H9 (cell line): ENCODE measurements at regions not wholly inside any gene's neighbourhood (a gene's known extent, or its start where the extent isn't known, plus 50 kb on each side); places are given as distances from the start of the nearest gene placed in this dataset.

Experiments used
- DNase-seq: peaks from one replicate; pipeline ENCODE4 v3.0.0-alpha.2; 2017
- H2AFZ ChIP-seq: one replicate; pipeline ENCODE4 v1.6.1; 2013; ENCODE audit warnings: mild to moderate bottlenecking, low read length, control low read depth, moderate library complexity
- H2AK5ac ChIP-seq: 2 replicates; pipeline ENCODE4 v1.6.1; 2013; ENCODE audit warnings: low read length, control low read depth, mixed read lengths; ENCODE audit not compliant: insufficient read length
- H2BK120ac ChIP-seq: one replicate; pipeline ENCODE4 v1.6.1; 2013; ENCODE audit warnings: low read depth, mild to moderate bottlenecking, low read length, control low read depth, inconsistent platforms; ENCODE audit not compliant: poor library complexity, severe bottlenecking
- H2BK12ac ChIP-seq: 2 replicates; pipeline ENCODE4 v1.6.1; 2013; ENCODE audit warnings: low read length, control low read depth, mixed read lengths, low read depth; ENCODE audit not compliant: insufficient read length
- H2BK15ac ChIP-seq: 2 replicates; pipeline ENCODE4 v1.6.1; 2013; ENCODE audit warnings: low read depth, low read length, control low read depth
- H2BK20ac ChIP-seq: one replicate; pipeline ENCODE4 v1.6.1; 2013; ENCODE audit warnings: low read depth, mild to moderate bottlenecking, low read length, control low read depth, inconsistent platforms; ENCODE audit not compliant: poor library complexity, severe bottlenecking
- H2BK5ac ChIP-seq: 2 replicates; pipeline ENCODE4 v1.6.1; 2013; ENCODE audit warnings: low read length, control low read depth, mixed read lengths; ENCODE audit not compliant: insufficient read length
- H3K14ac ChIP-seq: 2 replicates; pipeline ENCODE4 v1.6.1; 2013; ENCODE audit warnings: low read length, control low read depth; ENCODE audit not compliant: insufficient read depth
- H3K18ac ChIP-seq: 2 replicates; pipeline ENCODE4 v1.6.1; 2013; ENCODE audit warnings: low read depth, mild to moderate bottlenecking, mixed read lengths, low read length, control low read depth; ENCODE audit not compliant: insufficient read length
- H3K23ac ChIP-seq: 2 replicates; pipeline ENCODE4 v1.6.1; 2013; ENCODE audit warnings: low read length, control low read depth, mixed read lengths, low read depth; ENCODE audit not compliant: insufficient read length
- H3K23me2 ChIP-seq: 2 replicates; pipeline ENCODE4 v1.6.1; 2013; ENCODE audit warnings: low read depth, mild to moderate bottlenecking, mixed read lengths, low read length, control low read depth; ENCODE audit not compliant: insufficient read length, poor library complexity, severe bottlenecking
- H3K27ac ChIP-seq: 2 replicates; pipeline ENCODE4 v1.5.1; 2013; ENCODE audit warnings: low read length, control low read depth, mixed read lengths, low read depth; ENCODE audit not compliant: insufficient read length
- H3K27me3 ChIP-seq: 2 replicates; pipeline ENCODE4 v1.6.1; 2013; ENCODE audit warnings: low read length, control low read depth, inconsistent platforms; ENCODE audit not compliant: insufficient read depth
- H3K4ac ChIP-seq: 2 replicates; pipeline ENCODE4 v1.6.1; 2013; ENCODE audit warnings: low read depth, mild to moderate bottlenecking, control low read depth, inconsistent platforms, low read length, moderate library complexity
- H3K4me1 ChIP-seq: 2 replicates; pipeline ENCODE4 v1.6.1; 2013; ENCODE audit warnings: low read length, control low read depth, inconsistent platforms; ENCODE audit not compliant: insufficient read depth
- H3K4me2 ChIP-seq: 2 replicates; pipeline ENCODE4 v1.6.1; 2013; ENCODE audit warnings: low read length, control low read depth, mixed read lengths; ENCODE audit not compliant: insufficient read length, insufficient read depth
- H3K56ac ChIP-seq: 2 replicates; pipeline ENCODE4 v1.6.1; 2013; ENCODE audit warnings: low read depth, mild to moderate bottlenecking, mixed read lengths, low read length, control low read depth; ENCODE audit not compliant: insufficient read length
- H3K79me1 ChIP-seq: 2 replicates; pipeline ENCODE4 v1.6.1; 2013; ENCODE audit warnings: low read depth, mild to moderate bottlenecking, moderate library complexity, low read length, control low read depth, inconsistent platforms; ENCODE audit not compliant: insufficient read depth, poor library complexity, severe bottlenecking
- H3K79me2 ChIP-seq: 2 replicates; pipeline ENCODE4 v1.6.1; 2013; ENCODE audit warnings: low read length, control low read depth, inconsistent platforms; ENCODE audit not compliant: insufficient read depth
- H3K9ac ChIP-seq: 2 replicates; pipeline ENCODE4 v1.6.1; 2013; ENCODE audit warnings: low read length, control low read depth, mixed read lengths; ENCODE audit not compliant: insufficient read length; ENCODE audit errors: extremely low read depth
- H3K9me3 ChIP-seq: one replicate; pipeline ENCODE4 v1.6.1; 2013; ENCODE audit warnings: low read depth, low read length, inconsistent platforms; ENCODE audit not compliant: control insufficient read depth
- H3T11ph ChIP-seq: one replicate; pipeline ENCODE4 v1.6.1; 2013; ENCODE audit warnings: mild to moderate bottlenecking, low read length, control low read depth, inconsistent platforms
- H4K20me1 ChIP-seq: one replicate; pipeline ENCODE4 v1.6.1; 2013; ENCODE audit not compliant: control insufficient read depth, insufficient read length, insufficient read depth
- H4K5ac ChIP-seq: 2 replicates; pipeline ENCODE4 v1.6.1; 2013; ENCODE audit warnings: low read depth, mild to moderate bottlenecking, mixed read lengths, low read length, control low read depth; ENCODE audit not compliant: insufficient read length
- H4K8ac ChIP-seq: replicated peaks from 2 replicates; pipeline ENCODE4 v1.6.1; 2013; ENCODE audit warnings: low read length, control low read depth, mixed read lengths, low read depth; ENCODE audit not compliant: insufficient read length
- H4K91ac ChIP-seq: 2 replicates; pipeline ENCODE4 v1.6.1; 2013; ENCODE audit warnings: low read depth, mild to moderate bottlenecking, moderate library complexity, mixed read lengths, low read length, control low read depth; ENCODE audit not compliant: insufficient read length
- H3K27ac Mint-ChIP-seq, 3 experiments: 2 replicates in 2 of 3; 3 replicates in 1 of 3; pipeline ENCODE4 v1.8.0; 2020 to 2021; ENCODE audit warnings: mixed read lengths in 3 of 3, mild to moderate bottlenecking in 1 of 3, moderate library complexity in 1 of 3
- H3K27me3 Mint-ChIP-seq: 2 replicates; pipeline ENCODE4 v1.8.0; 2021; ENCODE audit warnings: low read depth, mild to moderate bottlenecking, moderate library complexity, mixed read lengths
- H3K36me3 Mint-ChIP-seq, 3 experiments: 2 replicates in 2 of 3; 3 replicates in 1 of 3; pipeline ENCODE4 v1.8.0; 2020 to 2021; ENCODE audit warnings: low read depth in 3 of 3, mixed read lengths in 3 of 3; ENCODE audit not compliant: insufficient read depth in 1 of 3
- H3K4me1 Mint-ChIP-seq, 2 experiments: 2 replicates each; pipeline ENCODE4 v1.8.0; 2020; ENCODE audit warnings: mixed read lengths in 2 of 2
- H3K4me3 Mint-ChIP-seq, 2 experiments: 2 replicates in 1 of 2; 3 replicates in 1 of 2; pipeline ENCODE4 v1.8.0; 2020 to 2021; ENCODE audit warnings: mild to moderate bottlenecking in 2 of 2, mixed read lengths in 2 of 2, moderate library complexity in 1 of 2
- H3K9me3 Mint-ChIP-seq, 2 experiments: 2 replicates in 1 of 2; 3 replicates in 1 of 2; pipeline ENCODE4 v1.8.0; 2020; ENCODE audit warnings: mild to moderate bottlenecking in 2 of 2, mixed read lengths in 2 of 2, moderate library complexity in 1 of 2
- CTCF ChIP-seq: fragments of 200-600 bp; sonication (generic); conservative IDR thresholded peaks from 3 replicates; pipeline ENCODE4 v1.8.0; 2021; ENCODE audit warnings: antibody characterized with exemption, mild to moderate bottlenecking
- WGBS: extraction: QIAGEN DNeasy Blood & Tissue Kit; methylation state at CpG from one replicate; pipeline ENCODE4 v1.1.7; 2013; ENCODE audit warnings: missing lambda C conversion rate, low lambda C conversion rate, mixed read lengths; ENCODE audit not compliant: insufficient read length; ENCODE audit errors: extremely low coverage; 5-methylcytosine and 5-hydroxymethylcytosine counted together

GRCh38 chr1:87884581-87884980 lies 555.9 kb downstream of the LMO4 start:
- H3K27ac ChIP-seq: no peak overlapping the region
- no peaks in the 10 kb centered on the region for H4K20me1 ChIP-seq
- Mint-ChIP-seq H3K4me3 (no peak overlapping the region), H3K27me3 (no peaks in the 10 kb centered on the region), H3K27ac (no peak overlapping the region), H3K9me3 (peaks cover 3 to 9% of the 10 kb centered on the region in 2 experiments; a peak in 3 of 5 replicates), H3K36me3 (peaks cover 4 to 13% (median 4%) of the 10 kb centered on the region in 3 experiments; a peak in 5 of 7 replicates), H3K4me1 (peaks cover 0 to 6% of the 10 kb centered on the region in 2 experiments; a peak in 2 of 4 replicates)
- no peak for TF ChIP-seq CTCF
- H2AK5ac ChIP-seq: no peak overlapping the region
- no peak for DNase-seq
- no peak overlapping the region for H2BK12ac ChIP-seq
- H2AFZ ChIP-seq: no peak overlapping the region
- H2BK20ac ChIP-seq: no peak overlapping the region
- no peak overlapping the region for H3T11ph ChIP-seq
- H4K5ac ChIP-seq: no peak overlapping the region
- H3K9ac ChIP-seq: no peak overlapping the region
- no peak overlapping the region for H3K23ac ChIP-seq
- H3K79me1 ChIP-seq: no peaks in the 10 kb centered on the region
- no peak overlapping the region for H4K8ac ChIP-seq
- H3K27me3 ChIP-seq: no peaks in the 10 kb centered on the region
- no peak overlapping the region for H3K4me2 ChIP-seq
- no peak overlapping the region for H3K4ac ChIP-seq
- H4K91ac ChIP-seq: no peak overlapping the region
- no peak overlapping the region for H2BK15ac ChIP-seq
- H2BK5ac ChIP-seq: no peak overlapping the region
- no peaks in the 10 kb centered on the region for H3K9me3 ChIP-seq
- H3K56ac ChIP-seq: no peak overlapping the region
- H3K23me2 ChIP-seq: no peaks in the 10 kb centered on the region
- H3K18ac ChIP-seq: no peak overlapping the region
- no peaks in the 10 kb centered on the region for H3K79me2 ChIP-seq
- no CpG with 5 or more reads among the region's 7 CpGs for WGBS
- no peaks in the 10 kb centered on the region for H3K4me1 ChIP-seq
- no peak overlapping the region for H3K14ac ChIP-seq
- no peak overlapping the region for H2BK120ac ChIP-seq
